H1 (cell line): ENCODE measurements at regions not wholly inside any gene's neighbourhood (a gene's known extent, or its start where the extent isn't known, plus 50 kb on each side); places are given as distances from the start of the nearest gene placed in this dataset.

Source experiments
- EZH2 ChIP-seq: fragments of 200-600 bp; sonication (generic); IDR thresholded peaks from 2 replicates; pipeline ENCODE4 v1.7.1; 2012; ENCODE audit warnings: low read depth, mild to moderate bottlenecking, moderate library complexity, low read length, inconsistent platforms; ENCODE audit not compliant: severe bottlenecking
- GTF2F1 ChIP-seq: IDR thresholded peaks from 2 replicates; pipeline ENCODE4 v1.6.1; 2012; ENCODE audit warnings: low read depth, low read length, improper control_type of control experiment, borderline replicate concordance
- TF ChIP-seq, protein P1 (sequence below), 3 experiments: IDR thresholded peaks; 1 replicate in 2 of 3; 2 replicates in 1 of 3; pipeline versions ENCODE4 v1.5.1 to v1.6.1; 2011; ENCODE audit warnings: low read length in 3 of 3, mild to moderate bottlenecking in 3 of 3, inconsistent platforms in 2 of 3, low read depth in 1 of 3, moderate library complexity in 1 of 3; ENCODE audit not compliant: insufficient read depth in 1 of 3; ENCODE audit errors: control extremely low read depth in 1 of 3

DNA sequence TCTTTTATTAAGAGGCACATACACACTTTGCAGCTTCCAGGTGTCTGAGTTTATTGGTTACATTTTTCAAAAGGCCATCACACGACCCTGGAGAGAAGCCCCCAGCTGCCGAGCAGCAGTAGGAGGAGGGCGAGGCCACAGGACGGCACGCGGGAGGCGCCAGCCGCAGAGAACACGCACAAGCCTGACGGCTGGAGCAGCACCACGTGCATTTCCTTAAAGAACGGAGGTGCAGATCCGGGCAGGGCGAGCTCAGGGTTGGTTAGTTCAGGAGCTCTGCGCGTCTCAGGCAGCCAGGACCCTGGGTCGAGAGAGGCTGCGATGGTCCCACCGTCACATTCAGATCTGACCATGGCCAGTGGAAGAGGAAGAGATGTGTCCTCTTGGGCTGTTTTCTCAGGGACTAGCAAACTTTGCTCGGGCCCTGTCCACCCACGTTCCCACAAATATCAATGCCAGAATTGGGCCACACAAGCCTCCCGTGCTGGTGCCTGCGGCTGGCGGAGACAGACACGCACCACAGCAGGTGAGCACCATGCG lies 121.4 kb upstream of the AFDN start:
- TF ChIP-seq EZH2 = no peak
- TF ChIP-seq, protein P1, sequence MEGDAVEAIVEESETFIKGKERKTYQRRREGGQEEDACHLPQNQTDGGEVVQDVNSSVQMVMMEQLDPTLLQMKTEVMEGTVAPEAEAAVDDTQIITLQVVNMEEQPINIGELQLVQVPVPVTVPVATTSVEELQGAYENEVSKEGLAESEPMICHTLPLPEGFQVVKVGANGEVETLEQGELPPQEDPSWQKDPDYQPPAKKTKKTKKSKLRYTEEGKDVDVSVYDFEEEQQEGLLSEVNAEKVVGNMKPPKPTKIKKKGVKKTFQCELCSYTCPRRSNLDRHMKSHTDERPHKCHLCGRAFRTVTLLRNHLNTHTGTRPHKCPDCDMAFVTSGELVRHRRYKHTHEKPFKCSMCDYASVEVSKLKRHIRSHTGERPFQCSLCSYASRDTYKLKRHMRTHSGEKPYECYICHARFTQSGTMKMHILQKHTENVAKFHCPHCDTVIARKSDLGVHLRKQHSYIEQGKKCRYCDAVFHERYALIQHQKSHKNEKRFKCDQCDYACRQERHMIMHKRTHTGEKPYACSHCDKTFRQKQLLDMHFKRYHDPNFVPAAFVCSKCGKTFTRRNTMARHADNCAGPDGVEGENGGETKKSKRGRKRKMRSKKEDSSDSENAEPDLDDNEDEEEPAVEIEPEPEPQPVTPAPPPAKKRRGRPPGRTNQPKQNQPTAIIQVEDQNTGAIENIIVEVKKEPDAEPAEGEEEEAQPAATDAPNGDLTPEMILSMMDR (IDR thresholded peaks at IDR 0.05; ENCODE audit: control extremely low read depth in 1 of 3, insufficient read depth in 1 of 3, low read depth in 1 of 3, low read length in 3 of 3) = no peak
- no peak for TF ChIP-seq GTF2F1
